ENCODE measurements at regions not wholly inside any gene's neighbourhood (a gene's known extent, or its start where the extent isn't known, plus 50 kb on each side); places are given as distances from the start of the nearest gene placed in this dataset.

- WGBS (ENCODE audit: insufficient coverage), result no CpG with 5 or more reads among the region's 1 CpG
- H3K36me3 ChIP-seq (replicated peaks in 1 of 2; ENCODE audit: control extremely low read depth in 1 of 2, control insufficient read depth in 1 of 2, extremely low read depth in 1 of 2, insufficient read depth in 2 of 2, low read length in 1 of 2), result no peaks in the 10 kb centered on the region
- no peaks in the 10 kb centered on the region for H3K27me3 Mint-ChIP-seq
- POLR2A ChIA-PET, result no interaction called here
- no peak overlapping the region for H3K4me3 Mint-ChIP-seq
- H3K27me3 ChIP-seq (replicated peaks in 1 of 4; ENCODE audit: control extremely low read depth in 1 of 4, control insufficient read depth in 3 of 4, insufficient read depth in 4 of 4, low read length in 3 of 4), result no peaks in the 10 kb centered on the region
- H3K4me1 Mint-ChIP-seq, result no peaks in the 10 kb centered on the region
- CTCF ChIA-PET, result no interaction called here
- no peak overlapping the region for H3K27ac ChIP-seq (ENCODE audit: low read length in 2 of 2)
- ATAC-seq (ENCODE audit: low read depth), result no peak
- intact Hi-C loops (cut with micrococcal nuclease), result no loop called here
- H3K9me3 ChIP-seq (ENCODE audit: control extremely low read depth in 1 of 3, control insufficient read depth in 2 of 3, insufficient read depth in 1 of 3, low read length in 2 of 3), result no peaks in the 10 kb centered on the region
- no peaks in the 10 kb centered on the region for H3K79me2 ChIP-seq (ENCODE audit: control insufficient read depth, insufficient read depth, low read length)
- no peak overlapping the region for H3K27ac Mint-ChIP-seq
- no peaks in the 10 kb centered on the region for H3K9me3 Mint-ChIP-seq (ENCODE audit: insufficient read depth)
- no peak overlapping the region for H3K9ac ChIP-seq (ENCODE audit: low read length)
- no peak overlapping the region for H3K4me2 ChIP-seq (replicated peaks; ENCODE audit: low read depth, low read length, poor library complexity, severe bottlenecking)
- DNase-seq, result no peak
- no peaks in the 10 kb centered on the region for H4K20me1 ChIP-seq (ENCODE audit: control insufficient read depth, insufficient read depth, low read length, poor library complexity, severe bottlenecking)
- H3K4me3 ChIP-seq (ENCODE audit: control extremely low read depth in 1 of 5, extremely low read depth in 1 of 5, insufficient read depth in 1 of 5, low read depth in 2 of 5, low read length in 4 of 5), result no peak overlapping the region
- H2AFZ ChIP-seq (ENCODE audit: insufficient read depth, low read depth, low read length, poor library complexity, severe bottlenecking), result no peak overlapping the region
- TF ChIP-seq CTCF (IDR thresholded peaks at IDR 0.05) (no peak), EZH2 (IDR thresholded peaks at IDR 0.05; ENCODE audit: borderline replicate concordance, insufficient read depth, low read depth, low read length, poor library complexity, severe bottlenecking) (no peak)
- no peaks in the 10 kb centered on the region for H3K4me1 ChIP-seq (ENCODE audit: control insufficient read depth in 2 of 2, insufficient read depth in 2 of 2, low read length in 2 of 2)
These were observed 469.4 kb downstream of the FOXG1 start for GRCh38 chr14:29235991-29236390.

- no peak for ATAC-seq (ENCODE audit: low read depth)
- POLR2A ChIA-PET, result no interaction called here
These were observed 469.8 kb downstream of the FOXG1 start for GRCh38 chr14:29236401-29236800.

More at GRCh38 chr14:29236401-29236800, 469.8 kb downstream of the FOXG1 start:
- no peaks in the 10 kb centered on the region for H4K20me1 ChIP-seq (ENCODE audit: control insufficient read depth, insufficient read depth, low read length, poor library complexity, severe bottlenecking)
- H3K4me3 Mint-ChIP-seq, result no peak overlapping the region
- H3K9me3 Mint-ChIP-seq (ENCODE audit: insufficient read depth), result no peaks in the 10 kb centered on the region
- H3K4me2 ChIP-seq (replicated peaks; ENCODE audit: low read depth, low read length, poor library complexity, severe bottlenecking), result no peak overlapping the region
- CTCF ChIA-PET, result no interaction called here
- no peaks in the 10 kb centered on the region for H3K4me1 ChIP-seq (ENCODE audit: control insufficient read depth in 2 of 2, insufficient read depth in 2 of 2, low read length in 2 of 2)
- no peak overlapping the region for H2AFZ ChIP-seq (ENCODE audit: insufficient read depth, low read depth, low read length, poor library complexity, severe bottlenecking)
- H3K9ac ChIP-seq (ENCODE audit: low read length), result no peak overlapping the region
- TF ChIP-seq EZH2 (IDR thresholded peaks at IDR 0.05; ENCODE audit: borderline replicate concordance, insufficient read depth, low read depth, low read length, poor library complexity, severe bottlenecking) (no peak), CTCF (IDR thresholded peaks at IDR 0.05) (no peak)
- no peak overlapping the region for H3K27ac Mint-ChIP-seq
- no peaks in the 10 kb centered on the region for H3K4me1 Mint-ChIP-seq
- H3K4me3 ChIP-seq (ENCODE audit: control extremely low read depth in 1 of 5, extremely low read depth in 1 of 5, insufficient read depth in 1 of 5, low read depth in 2 of 5, low read length in 4 of 5), result no peak overlapping the region
- H3K9me3 ChIP-seq (ENCODE audit: control extremely low read depth in 1 of 3, control insufficient read depth in 2 of 3, insufficient read depth in 1 of 3, low read length in 2 of 3), result no peaks in the 10 kb centered on the region
- H3K27me3 Mint-ChIP-seq, result no peaks in the 10 kb centered on the region
- H3K27ac ChIP-seq (ENCODE audit: low read length in 2 of 2), result no peak overlapping the region
- H3K79me2 ChIP-seq (ENCODE audit: control insufficient read depth, insufficient read depth, low read length), result no peaks in the 10 kb centered on the region
- H3K27me3 ChIP-seq (replicated peaks in 1 of 4; ENCODE audit: control extremely low read depth in 1 of 4, control insufficient read depth in 3 of 4, insufficient read depth in 4 of 4, low read length in 3 of 4), result no peaks in the 10 kb centered on the region
- DNase-seq, result no peak
- intact Hi-C loops (cut with micrococcal nuclease), result no loop called here
- no peaks in the 10 kb centered on the region for H3K36me3 ChIP-seq (replicated peaks in 1 of 2; ENCODE audit: control extremely low read depth in 1 of 2, control insufficient read depth in 1 of 2, extremely low read depth in 1 of 2, insufficient read depth in 2 of 2, low read length in 1 of 2)

Data from B cell (primary cell).